LNCaP clone FGC (cell line): ENCODE measurements at regions not wholly inside any gene's neighbourhood (a gene's known extent, or its start where the extent isn't known, plus 50 kb on each side); places are given as distances from the start of the nearest gene placed in this dataset.

Source experiments
- DNase-seq: peaks from one replicate; pipeline ENCODE4 v3.0.0-alpha.2; 2011; ENCODE audit warnings: low read depth
- H3K4me3 ChIP-seq: 2 replicates; pipeline ENCODE4 v1.5.1; 2011; ENCODE audit warnings: mild to moderate bottlenecking, low read depth, low read length, control low read depth
- TF ChIP-seq, protein P1 (sequence below): IDR thresholded peaks from 2 replicates; pipeline ENCODE4 v1.5.1; 2012; ENCODE audit warnings: mild to moderate bottlenecking; ENCODE audit not compliant: control insufficient read depth, insufficient read depth; ENCODE audit errors: extremely low read depth

DNA sequence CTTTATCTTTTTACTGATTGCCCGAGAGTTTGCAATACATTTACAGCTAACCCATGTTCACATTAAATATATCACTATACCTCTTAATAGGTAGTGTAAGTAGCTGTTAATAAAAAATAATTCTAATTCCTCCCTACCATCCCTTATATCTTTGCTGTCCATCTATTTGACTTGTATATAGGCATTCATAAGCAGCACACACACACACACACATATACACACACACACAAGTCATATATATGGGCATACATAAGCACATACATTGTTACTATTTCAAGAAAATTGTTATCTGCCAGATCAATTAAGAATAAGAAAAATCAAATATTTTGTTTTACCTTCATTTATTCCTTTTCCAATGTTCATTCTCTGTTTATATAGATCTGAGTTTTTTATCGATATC, 176.4 kb downstream of the PPP1R3A start:
- DNase-seq, result no peak
- H3K4me3 ChIP-seq, result peak overlapping the region; percentile 53; the same call in 1 of the 2 replicates
- TF ChIP-seq, protein P1, sequence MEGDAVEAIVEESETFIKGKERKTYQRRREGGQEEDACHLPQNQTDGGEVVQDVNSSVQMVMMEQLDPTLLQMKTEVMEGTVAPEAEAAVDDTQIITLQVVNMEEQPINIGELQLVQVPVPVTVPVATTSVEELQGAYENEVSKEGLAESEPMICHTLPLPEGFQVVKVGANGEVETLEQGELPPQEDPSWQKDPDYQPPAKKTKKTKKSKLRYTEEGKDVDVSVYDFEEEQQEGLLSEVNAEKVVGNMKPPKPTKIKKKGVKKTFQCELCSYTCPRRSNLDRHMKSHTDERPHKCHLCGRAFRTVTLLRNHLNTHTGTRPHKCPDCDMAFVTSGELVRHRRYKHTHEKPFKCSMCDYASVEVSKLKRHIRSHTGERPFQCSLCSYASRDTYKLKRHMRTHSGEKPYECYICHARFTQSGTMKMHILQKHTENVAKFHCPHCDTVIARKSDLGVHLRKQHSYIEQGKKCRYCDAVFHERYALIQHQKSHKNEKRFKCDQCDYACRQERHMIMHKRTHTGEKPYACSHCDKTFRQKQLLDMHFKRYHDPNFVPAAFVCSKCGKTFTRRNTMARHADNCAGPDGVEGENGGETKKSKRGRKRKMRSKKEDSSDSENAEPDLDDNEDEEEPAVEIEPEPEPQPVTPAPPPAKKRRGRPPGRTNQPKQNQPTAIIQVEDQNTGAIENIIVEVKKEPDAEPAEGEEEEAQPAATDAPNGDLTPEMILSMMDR, result no peak

DNA sequence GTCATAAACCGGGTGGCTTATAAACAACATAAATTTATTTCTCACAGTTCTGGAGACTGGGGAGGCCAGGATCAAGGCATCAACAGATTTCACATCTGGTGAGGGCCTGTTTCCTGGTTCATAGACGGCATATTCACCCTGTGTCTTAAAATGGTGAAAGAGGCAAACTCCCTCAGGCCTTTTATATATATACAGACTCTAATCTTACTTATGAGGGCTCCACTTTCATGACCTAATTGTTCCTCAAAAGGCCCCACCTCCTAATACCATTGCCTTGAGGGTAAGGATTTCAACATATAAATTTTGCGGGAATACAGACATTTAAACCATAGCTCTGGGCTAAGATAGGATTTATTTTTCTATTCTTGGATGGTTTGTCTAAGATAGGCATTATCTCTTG, 187.2 kb downstream of the PPP1R3A start:
- no peak for DNase-seq

DNA sequence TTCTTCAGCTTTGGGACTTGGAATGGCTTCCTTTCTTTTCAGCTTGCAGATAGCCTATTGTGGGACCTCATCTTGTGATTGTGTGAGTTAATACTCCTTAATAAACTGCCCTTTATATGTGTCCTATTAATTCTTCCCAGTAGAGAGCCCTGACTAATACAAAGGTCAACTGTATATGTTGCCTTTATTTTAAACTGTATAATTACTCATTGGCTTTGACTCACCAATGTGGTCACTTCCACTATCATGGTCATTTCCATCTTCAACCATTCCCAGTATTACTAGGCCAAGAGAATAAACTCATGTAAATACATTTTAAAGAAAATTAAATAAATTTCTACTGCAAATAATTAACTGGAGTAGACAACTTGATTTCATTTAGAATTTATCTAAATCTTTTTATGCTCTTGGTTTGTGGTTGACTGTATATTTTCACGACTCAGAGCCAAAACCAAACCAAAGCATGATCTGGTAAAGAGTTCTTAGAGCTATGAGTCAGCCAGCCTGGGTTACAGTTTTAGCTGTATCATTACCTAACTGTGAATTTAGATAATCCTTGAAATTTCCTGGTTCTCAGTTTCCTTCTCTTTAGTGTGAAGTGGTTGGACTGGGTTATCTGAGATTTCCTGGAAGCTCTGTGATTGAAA, 188.4 kb downstream of the PPP1R3A start:
- DNase-seq, result no peak
- TF ChIP-seq, protein P1, result no peak

More for the DNA sequence above, 187.2 kb downstream of the PPP1R3A start:
- H3K4me3 ChIP-seq, result no peak overlapping the region
- TF ChIP-seq, protein P1, result no peak

DNA sequence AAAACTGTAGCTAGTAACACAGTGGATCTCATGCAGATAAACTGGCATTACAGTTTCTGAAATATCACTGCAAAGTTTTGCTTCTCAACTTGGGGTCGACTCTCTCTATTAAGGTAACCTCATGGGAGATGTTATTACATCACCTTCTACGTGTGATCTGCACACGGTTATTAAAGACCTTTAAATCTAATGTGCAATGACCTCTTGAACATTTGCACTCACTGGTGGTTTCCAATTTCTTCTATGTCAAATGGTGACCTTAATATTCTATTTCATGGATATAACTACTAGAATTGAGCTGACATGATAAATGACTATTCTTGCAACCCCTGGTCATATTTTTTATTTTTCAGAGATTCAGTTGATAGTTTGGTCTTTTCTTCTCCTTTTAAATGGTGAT, 191.3 kb downstream of the PPP1R3A start:
- TF ChIP-seq, protein P1, result no peak
- H3K4me3 ChIP-seq, result no peak overlapping the region
- DNase-seq, result no peak

More for the DNA sequence above, 188.4 kb downstream of the PPP1R3A start:
- H3K4me3 ChIP-seq, result no peak overlapping the region

DNA sequence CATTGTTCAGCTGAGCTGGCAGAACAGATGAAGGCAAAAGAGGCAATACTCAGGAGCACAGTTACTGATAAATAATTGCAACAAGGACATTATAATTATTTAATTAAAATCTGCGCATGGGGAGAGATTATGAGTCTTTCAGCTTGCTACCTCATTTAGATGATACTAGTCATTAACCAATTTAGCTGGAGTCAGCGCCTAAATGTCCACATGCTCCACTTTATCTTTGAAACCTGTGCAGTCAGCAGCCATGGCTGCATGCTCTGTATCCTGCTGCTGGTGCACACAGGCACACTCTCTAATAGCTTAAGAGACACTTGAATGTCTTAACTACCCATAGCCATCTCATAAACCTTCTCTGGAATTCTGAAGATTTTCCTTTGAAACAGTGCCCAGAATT, 196.8 kb downstream of the PPP1R3A start:
- H3K4me3 ChIP-seq, result no peak overlapping the region
- TF ChIP-seq, protein P1, result no peak
- DNase-seq, result no peak

DNA sequence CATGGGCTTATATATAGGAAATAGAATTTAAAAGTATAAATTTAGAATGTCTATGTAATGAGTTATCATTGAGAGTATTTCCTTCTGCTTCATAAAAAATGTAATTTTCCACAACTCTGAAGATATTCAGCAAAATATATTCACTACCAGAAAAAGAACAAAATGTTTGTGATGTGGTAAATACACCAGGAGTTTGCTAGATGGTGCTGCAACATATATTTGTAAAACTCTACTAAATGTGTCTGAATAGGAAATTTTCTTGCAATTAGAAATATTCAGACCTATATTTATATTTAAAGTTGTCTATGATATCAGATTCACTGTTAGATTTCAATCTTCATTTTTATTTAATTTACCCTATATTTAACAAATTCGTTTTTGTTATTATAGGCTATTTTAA, 201.1 kb downstream of the PPP1R3A start:
- DNase-seq, result no peak
- TF ChIP-seq, protein P1, result 0 out of 2 replicates have a peak, but pooled peaks have one; percentile 23
- H3K4me3 ChIP-seq, result no peak overlapping the region
